ENCODE measurements at regions not wholly inside any gene's neighbourhood (a gene's known extent, or its start where the extent isn't known, plus 50 kb on each side); places are given as distances from the start of the nearest gene placed in this dataset.
"Not testable (repeated sequence)": the region's sequence is repeated elsewhere in the genome, so short reads cannot be mapped to it uniquely, and the experiment has no call there.

- TF ChIP-seq, protein P1, sequence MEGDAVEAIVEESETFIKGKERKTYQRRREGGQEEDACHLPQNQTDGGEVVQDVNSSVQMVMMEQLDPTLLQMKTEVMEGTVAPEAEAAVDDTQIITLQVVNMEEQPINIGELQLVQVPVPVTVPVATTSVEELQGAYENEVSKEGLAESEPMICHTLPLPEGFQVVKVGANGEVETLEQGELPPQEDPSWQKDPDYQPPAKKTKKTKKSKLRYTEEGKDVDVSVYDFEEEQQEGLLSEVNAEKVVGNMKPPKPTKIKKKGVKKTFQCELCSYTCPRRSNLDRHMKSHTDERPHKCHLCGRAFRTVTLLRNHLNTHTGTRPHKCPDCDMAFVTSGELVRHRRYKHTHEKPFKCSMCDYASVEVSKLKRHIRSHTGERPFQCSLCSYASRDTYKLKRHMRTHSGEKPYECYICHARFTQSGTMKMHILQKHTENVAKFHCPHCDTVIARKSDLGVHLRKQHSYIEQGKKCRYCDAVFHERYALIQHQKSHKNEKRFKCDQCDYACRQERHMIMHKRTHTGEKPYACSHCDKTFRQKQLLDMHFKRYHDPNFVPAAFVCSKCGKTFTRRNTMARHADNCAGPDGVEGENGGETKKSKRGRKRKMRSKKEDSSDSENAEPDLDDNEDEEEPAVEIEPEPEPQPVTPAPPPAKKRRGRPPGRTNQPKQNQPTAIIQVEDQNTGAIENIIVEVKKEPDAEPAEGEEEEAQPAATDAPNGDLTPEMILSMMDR (IDR thresholded peaks at IDR 0.05; ENCODE audit: insufficient read depth, low read length), result no peak
- peak; percentile 46 for DNase-seq (ENCODE audit: low read depth)
- H3K4me3 ChIP-seq (ENCODE audit: low read depth, low read length), result peak overlapping the region; percentile 46
Measured at GRCh38 chr20:30811885-30812671, 445.4 kb upstream of the DEFB115 start.

- TF ChIP-seq, protein P1 (IDR thresholded peaks at IDR 0.05; ENCODE audit: insufficient read depth, low read length), result no peak
- H3K4me3 ChIP-seq (ENCODE audit: low read depth, low read length), result no peak overlapping the region
- DNase-seq (ENCODE audit: low read depth), result no peak
Measured at GRCh38 chr20:30812739-30813411, 444.6 kb upstream of the DEFB115 start.

GRCh38 chr20:30813412-30814311, 443.8 kb upstream of the DEFB115 start:
- not testable (repeated sequence) for DNase-seq (ENCODE audit: low read depth); H3K4me3 ChIP-seq (ENCODE audit: low read depth, low read length)

GRCh38 chr20:30814312-30814639, 443.2 kb upstream of the DEFB115 start:
- H3K4me3 ChIP-seq (ENCODE audit: low read depth, low read length); DNase-seq (ENCODE audit: low read depth): not testable (repeated sequence)

DNA sequence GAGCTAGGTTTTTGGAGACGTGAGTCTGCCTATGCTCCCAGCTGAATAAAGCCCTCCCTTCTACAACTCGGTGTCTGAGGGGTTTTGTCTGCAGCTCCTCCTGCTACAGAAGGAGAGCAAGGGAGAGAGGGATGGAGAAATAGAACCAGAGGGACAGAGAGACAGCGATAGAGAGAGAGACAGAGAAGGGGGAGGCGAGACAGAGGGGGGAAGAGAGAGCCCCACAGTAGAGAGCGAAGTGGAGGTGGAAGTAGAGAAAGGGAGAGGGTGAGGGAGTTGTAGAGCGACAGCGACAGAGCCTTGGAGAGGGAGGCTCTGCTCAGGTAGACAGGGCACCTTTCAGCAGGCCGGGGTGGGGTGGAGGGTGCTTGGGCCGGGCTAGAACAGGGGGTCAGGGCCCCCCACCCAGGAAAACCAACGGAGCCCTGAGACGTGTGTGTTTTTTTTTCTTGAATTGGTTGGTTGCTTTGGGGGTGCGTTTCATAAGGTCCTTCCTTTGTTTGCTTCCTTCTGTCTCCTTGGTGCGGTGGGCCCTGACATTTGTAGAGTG, 442.4 kb upstream of the DEFB115 start:
- not testable (repeated sequence) for H3K4me3 ChIP-seq (ENCODE audit: low read depth, low read length); DNase-seq (ENCODE audit: low read depth)

DNA sequence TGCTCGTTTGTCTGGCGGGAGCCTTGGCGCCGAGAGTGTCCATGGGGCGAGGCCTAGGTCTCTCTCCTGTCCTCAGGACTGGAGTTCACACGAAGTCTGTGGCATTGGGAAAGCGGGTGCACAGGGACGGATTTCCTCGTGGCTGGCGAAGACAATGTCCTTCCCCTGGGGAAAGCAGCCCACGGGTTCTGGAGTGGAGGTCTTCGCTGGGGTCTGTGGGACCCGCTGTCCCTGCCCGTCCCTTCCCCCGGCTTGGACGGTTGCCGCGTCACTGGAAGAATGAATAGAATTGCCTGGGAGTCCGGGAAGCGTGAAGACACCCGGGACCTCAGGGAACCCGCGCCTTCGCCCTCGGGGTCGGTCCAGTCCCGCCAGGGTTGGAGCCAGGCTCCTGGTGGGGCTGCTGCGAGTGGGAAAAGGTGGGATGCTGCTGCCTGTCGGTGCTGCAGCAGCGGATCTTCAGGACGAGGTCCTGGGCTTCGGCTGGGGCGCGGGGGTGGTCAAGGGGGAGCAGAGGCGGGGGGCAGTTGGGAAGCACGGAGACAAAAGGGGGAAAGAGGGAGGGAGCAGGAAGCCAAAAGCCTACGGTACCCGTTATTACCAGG, 441.8 kb upstream of the DEFB115 start:
- TF ChIP-seq, protein P1 (IDR thresholded peaks at IDR 0.05; ENCODE audit: insufficient read depth, low read length), result no peak
- DNase-seq (ENCODE audit: low read depth), result no peak
- no peak overlapping the region for H3K4me3 ChIP-seq (ENCODE audit: low read depth, low read length)

DNA sequence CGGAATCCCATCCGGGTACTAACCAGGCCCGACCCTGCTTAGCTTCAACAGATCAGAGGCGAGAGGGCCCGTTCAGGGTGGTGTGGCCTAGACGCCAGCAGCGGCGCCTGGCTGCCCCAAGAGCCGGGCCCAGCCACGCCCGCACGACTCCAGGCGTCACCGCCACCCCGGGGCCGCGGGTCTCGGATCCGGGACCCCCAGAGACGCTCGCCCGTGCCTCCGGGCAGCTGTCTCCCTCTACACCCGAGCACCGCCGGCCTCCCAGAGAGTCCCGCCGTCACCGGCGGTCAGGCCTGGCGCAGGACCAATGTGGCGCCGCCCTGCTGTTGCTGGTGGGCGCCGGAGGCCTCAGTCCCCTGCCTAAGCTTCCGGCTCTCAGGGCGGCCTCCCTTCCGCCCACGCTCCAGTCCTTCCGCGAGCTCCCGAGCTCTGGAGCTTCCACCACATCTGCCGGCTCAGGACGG, 441.2 kb upstream of the DEFB115 start:
- DNase-seq (ENCODE audit: low read depth), result no peak
- H3K4me3 ChIP-seq (ENCODE audit: low read depth, low read length), result no peak overlapping the region
- TF ChIP-seq, protein P1 (IDR thresholded peaks at IDR 0.05; ENCODE audit: insufficient read depth, low read length), result no peak

DNA sequence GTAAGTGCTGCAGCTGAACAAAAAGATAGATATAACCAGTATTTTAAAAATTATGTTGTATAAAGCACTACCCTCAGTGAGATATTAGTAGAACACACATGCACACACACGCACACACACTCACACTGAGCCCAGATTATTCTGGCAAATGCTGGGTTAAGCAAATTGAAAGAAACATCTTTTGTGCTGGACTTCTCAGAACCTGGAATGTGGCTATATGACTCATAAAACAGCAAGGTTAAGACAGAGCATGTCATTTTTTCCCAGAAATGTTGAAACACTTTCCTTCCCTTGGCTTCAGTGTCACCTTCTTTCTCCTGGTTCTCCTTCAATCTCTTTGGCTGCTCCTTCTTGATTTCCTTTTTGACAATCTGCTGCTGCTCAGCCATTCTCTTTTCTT, 435.8 kb upstream of the DEFB115 start:
- not testable (repeated sequence) for H3K4me3 ChIP-seq (ENCODE audit: low read depth, low read length)
- peak; percentile 16 for DNase-seq (ENCODE audit: low read depth)

DNA sequence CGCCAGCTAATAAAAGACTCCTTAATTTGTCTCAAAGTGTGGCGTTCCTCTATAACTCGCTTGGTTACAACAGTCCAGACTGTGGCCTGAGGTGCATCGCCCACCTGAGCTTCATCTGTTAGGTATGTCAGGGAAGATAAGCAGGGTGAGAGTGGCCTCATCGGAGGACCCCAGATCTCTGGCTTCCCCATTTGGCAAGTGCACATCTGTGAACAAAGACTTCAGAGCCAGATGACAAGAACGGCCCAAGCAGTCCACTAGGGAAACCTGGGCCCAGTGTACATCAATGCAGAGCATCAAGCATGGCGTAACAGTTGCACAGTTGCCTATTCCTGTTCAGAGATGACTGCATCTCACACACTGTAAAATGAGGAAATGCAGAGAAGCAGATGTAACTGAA, 432.8 kb upstream of the DEFB115 start:
- H3K4me3 ChIP-seq (ENCODE audit: low read depth, low read length); DNase-seq (ENCODE audit: low read depth): not testable (repeated sequence)

DNA sequence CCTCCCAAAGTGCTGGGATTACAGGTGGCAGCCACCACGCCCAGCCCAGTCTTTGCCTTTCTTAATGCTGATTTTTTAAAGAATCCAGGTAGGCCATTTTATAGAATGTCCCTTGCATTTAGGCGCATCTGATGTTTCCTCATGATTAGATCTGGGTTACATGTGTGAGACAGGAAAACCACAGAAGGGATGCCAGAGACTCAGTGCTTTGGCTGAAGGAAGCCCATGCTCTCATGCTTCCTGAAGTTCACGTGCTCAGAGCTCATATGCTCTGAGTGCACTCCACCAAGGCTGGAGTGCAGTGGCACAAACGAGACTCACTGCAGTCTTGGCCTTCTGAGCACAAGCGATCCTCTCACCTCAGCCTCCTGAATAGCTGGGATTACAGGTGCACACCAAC, 411.5 kb upstream of the DEFB115 start:
- not testable (repeated sequence) for DNase-seq (ENCODE audit: low read depth); H3K4me3 ChIP-seq (ENCODE audit: low read depth, low read length)

- not testable (repeated sequence) for DNase-seq (ENCODE audit: low read depth); H3K4me3 ChIP-seq (ENCODE audit: low read depth, low read length)
Measured at GRCh38 chr20:30868271-30868670, 389.2 kb upstream of the DEFB115 start.

- not testable (repeated sequence) for DNase-seq (ENCODE audit: low read depth); H3K4me3 ChIP-seq (ENCODE audit: low read depth, low read length)
Measured at GRCh38 chr20:30871127-30871526, 386.3 kb upstream of the DEFB115 start.
